ENCODE measurements at regions not wholly inside any gene's neighbourhood (a gene's known extent, or its start where the extent isn't known, plus 50 kb on each side); places are given as distances from the start of the nearest gene placed in this dataset.

GRCh38 chr16:86980644-86981043, 336.5 kb downstream of the C16orf95 start:
- 89% methylated on average over 6 of the region's 6 CpGs; no CpG with 5 or more reads in 1 of the 2 donors for WGBS, 2 donors
- TF ChIP-seq POLR2A (IDR thresholded peaks at IDR 0.05) (no peak), CTCF (IDR thresholded peaks at IDR 0.05) (no peak)
- no peak overlapping the region for H3K4me3 ChIP-seq
- H3K27ac ChIP-seq: no peak overlapping the region
- no peaks in the 10 kb centered on the region for H3K9me3 ChIP-seq
- intact Hi-C loops (cut with DNase I; ENCODE audit: low total_unique reads): no loop called here
- DNase-seq: no peak
- no peaks in the 10 kb centered on the region for H3K4me1 ChIP-seq
- no peaks in the 10 kb centered on the region for H3K27me3 ChIP-seq
- H3K36me3 ChIP-seq (ENCODE audit: low read depth, missing control alignments): no peaks in the 10 kb centered on the region

- H3K36me3 ChIP-seq (ENCODE audit: low read depth, missing control alignments): no peaks in the 10 kb centered on the region
- TF ChIP-seq CTCF (IDR thresholded peaks at IDR 0.05) (no peak), POLR2A (IDR thresholded peaks at IDR 0.05) (no peak)
- no peaks in the 10 kb centered on the region for H3K9me3 ChIP-seq
- no peak overlapping the region for H3K4me3 ChIP-seq
- intact Hi-C loops (cut with DNase I; ENCODE audit: low total_unique reads): no loop called here
- no peak for DNase-seq
- H3K27me3 ChIP-seq: no peaks in the 10 kb centered on the region
- no peak overlapping the region for H3K27ac ChIP-seq
- H3K4me1 ChIP-seq: no peaks in the 10 kb centered on the region
- 58 to 60% methylated on average over 3 of the region's 3 CpGs for WGBS, 2 donors
Measured at GRCh38 chr16:86982347-86982596, 334.9 kb downstream of the C16orf95 start.

- DNase-seq: no peak
- Histone ChIP-seq H3K27ac (no peak overlapping the region), H3K9me3 (no peaks in the 10 kb centered on the region), H3K4me3 (no peak overlapping the region), H3K27me3 (no peaks in the 10 kb centered on the region), H3K36me3 (ENCODE audit: low read depth, missing control alignments) (no peaks in the 10 kb centered on the region), H3K4me1 (no peaks in the 10 kb centered on the region)
- WGBS, 2 donors: 83 to 84% methylated on average over 12 of the region's 12 CpGs
- no peak for TF ChIP-seq CTCF (IDR thresholded peaks at IDR 0.05)
- intact Hi-C loops (cut with DNase I; ENCODE audit: low total_unique reads): no loop called here
Measured at GRCh38 chr16:86982912-86983311, 334.3 kb downstream of the C16orf95 start.

GRCh38 chr16:86983621-86984020, 333.6 kb downstream of the C16orf95 start:
- TF ChIP-seq POLR2A (IDR thresholded peaks at IDR 0.05): no peak
- TF ChIP-seq CTCF (IDR thresholded peaks at IDR 0.05): no peak
- no peak for DNase-seq
- no peak overlapping the region for H3K4me3 ChIP-seq
- H3K27ac ChIP-seq: no peak overlapping the region
- intact Hi-C loops (cut with DNase I; ENCODE audit: low total_unique reads): no loop called here
- H3K27me3 ChIP-seq: no peaks in the 10 kb centered on the region
- no peaks in the 10 kb centered on the region for H3K9me3 ChIP-seq
- no peaks in the 10 kb centered on the region for H3K4me1 ChIP-seq
- no peaks in the 10 kb centered on the region for H3K36me3 ChIP-seq (ENCODE audit: low read depth, missing control alignments)

- intact Hi-C loops (cut with DNase I; ENCODE audit: low total_unique reads): no loop called here
- no peak for DNase-seq
- WGBS, 2 donors: 77 to 90% methylated on average over 10 of the region's 10 CpGs
Measured at GRCh38 chr16:86984343-86984742, 332.8 kb downstream of the C16orf95 start.

More at GRCh38 chr16:86984343-86984742, 332.8 kb downstream of the C16orf95 start:
- H3K9me3 ChIP-seq: no peaks in the 10 kb centered on the region
- TF ChIP-seq POLR2A (IDR thresholded peaks at IDR 0.05): no peak
- no peak for TF ChIP-seq CTCF (IDR thresholded peaks at IDR 0.05)
- no peaks in the 10 kb centered on the region for H3K27me3 ChIP-seq
- no peaks in the 10 kb centered on the region for H3K36me3 ChIP-seq (ENCODE audit: low read depth, missing control alignments)
- H3K27ac ChIP-seq: no peak overlapping the region
- no peak overlapping the region for H3K4me3 ChIP-seq
- H3K4me1 ChIP-seq: no peaks in the 10 kb centered on the region
